Iris pigment epithelial cell (primary cell): ENCODE measurements at regions not wholly inside any gene's neighbourhood (a gene's known extent, or its start where the extent isn't known, plus 50 kb on each side); places are given as distances from the start of the nearest gene placed in this dataset.
"Not testable (repeated sequence)": the region's sequence is repeated elsewhere in the genome, so short reads cannot be mapped to it uniquely, and the experiment has no call there.

Experiments used
- DNase-seq: peaks from one replicate; pipeline ENCODE4 v3.0.0-alpha.2; 2011; ENCODE audit warnings: low read depth

- DNase-seq: no peak
These were observed 83.5 kb upstream of the CCL21 start for GRCh38 chr9:34793428-34793827.

- DNase-seq: no peak
These were observed 74.1 kb upstream of the CCL21 start for GRCh38 chr9:34783951-34784487.

GRCh38 chr9:34782372-34782771, 72.4 kb upstream of the CCL21 start:
- no peak for DNase-seq

GRCh38 chr9:34777666-34778065, 67.7 kb upstream of the CCL21 start:
- no peak for DNase-seq

GRCh38 chr9:34773955-34774354, 64.0 kb upstream of the CCL21 start:
- DNase-seq: no peak

GRCh38 chr9:34773306-34773910, 63.5 kb upstream of the CCL21 start:
- DNase-seq: no peak

- peak; percentile 14 for DNase-seq
These were observed 61.1 kb upstream of the CCL21 start for GRCh38 chr9:34771007-34771406.

- DNase-seq: not testable (repeated sequence)
These were observed 57.2 kb upstream of the CCL21 start for GRCh38 chr9:34767087-34767486.

- peak; percentile 20 for DNase-seq
These were observed 50.5 kb upstream of the CCL21 start for GRCh38 chr9:34760196-34761040.
